GM13977 (cell line): ENCODE measurements at regions not wholly inside any gene's neighbourhood (a gene's known extent, or its start where the extent isn't known, plus 50 kb on each side); places are given as distances from the start of the nearest gene placed in this dataset.

Experiments used
- DNase-seq: peaks from one replicate; pipeline ENCODE4 v3.0.0; 2012; ENCODE audit warnings: low spot score
- in situ Hi-C: fragments of 300-500 bp; cut with MboI; formaldehyde crosslinking; loops from one replicate; pipeline ENCODE4 v1.12.0; 2022; ENCODE audit warnings: low sequenced_read_pairs, low pct_unique_long_range_greater_than_20kb, mixed read lengths, inconsistent platforms; ENCODE audit not compliant: unreplicated experiment
- TF ChIP-seq, protein P1 (sequence below): IDR thresholded peaks from 2 replicates; pipeline ENCODE4 v1.5.1; 2012; ENCODE audit warnings: mild to moderate bottlenecking, control low read depth; ENCODE audit not compliant: insufficient read depth; ENCODE audit errors: extremely low read depth, missing control alignments

DNA sequence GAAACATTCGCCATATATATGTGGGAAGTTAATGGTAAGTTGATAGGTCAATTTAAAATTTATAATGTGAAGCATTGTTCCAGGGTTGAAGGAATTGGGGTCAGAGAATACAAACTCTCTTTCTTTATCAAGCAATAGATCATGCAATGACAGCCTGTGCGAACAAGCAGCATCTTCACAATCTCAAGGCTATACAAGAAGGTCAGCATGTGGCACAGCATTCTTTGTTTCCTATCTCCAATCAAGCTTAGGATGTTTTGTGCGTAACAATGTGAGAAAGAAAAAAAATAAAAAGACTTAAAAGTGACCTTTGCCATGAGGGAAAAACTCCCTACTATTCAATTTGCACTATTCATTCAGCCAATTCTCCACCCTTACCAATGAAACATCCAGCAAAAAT, 288.1 kb upstream of the NECTIN3 start:
- in situ Hi-C loops: no loop called here
- DNase-seq: no peak
- TF ChIP-seq, protein P1, sequence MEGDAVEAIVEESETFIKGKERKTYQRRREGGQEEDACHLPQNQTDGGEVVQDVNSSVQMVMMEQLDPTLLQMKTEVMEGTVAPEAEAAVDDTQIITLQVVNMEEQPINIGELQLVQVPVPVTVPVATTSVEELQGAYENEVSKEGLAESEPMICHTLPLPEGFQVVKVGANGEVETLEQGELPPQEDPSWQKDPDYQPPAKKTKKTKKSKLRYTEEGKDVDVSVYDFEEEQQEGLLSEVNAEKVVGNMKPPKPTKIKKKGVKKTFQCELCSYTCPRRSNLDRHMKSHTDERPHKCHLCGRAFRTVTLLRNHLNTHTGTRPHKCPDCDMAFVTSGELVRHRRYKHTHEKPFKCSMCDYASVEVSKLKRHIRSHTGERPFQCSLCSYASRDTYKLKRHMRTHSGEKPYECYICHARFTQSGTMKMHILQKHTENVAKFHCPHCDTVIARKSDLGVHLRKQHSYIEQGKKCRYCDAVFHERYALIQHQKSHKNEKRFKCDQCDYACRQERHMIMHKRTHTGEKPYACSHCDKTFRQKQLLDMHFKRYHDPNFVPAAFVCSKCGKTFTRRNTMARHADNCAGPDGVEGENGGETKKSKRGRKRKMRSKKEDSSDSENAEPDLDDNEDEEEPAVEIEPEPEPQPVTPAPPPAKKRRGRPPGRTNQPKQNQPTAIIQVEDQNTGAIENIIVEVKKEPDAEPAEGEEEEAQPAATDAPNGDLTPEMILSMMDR: no peak

DNA sequence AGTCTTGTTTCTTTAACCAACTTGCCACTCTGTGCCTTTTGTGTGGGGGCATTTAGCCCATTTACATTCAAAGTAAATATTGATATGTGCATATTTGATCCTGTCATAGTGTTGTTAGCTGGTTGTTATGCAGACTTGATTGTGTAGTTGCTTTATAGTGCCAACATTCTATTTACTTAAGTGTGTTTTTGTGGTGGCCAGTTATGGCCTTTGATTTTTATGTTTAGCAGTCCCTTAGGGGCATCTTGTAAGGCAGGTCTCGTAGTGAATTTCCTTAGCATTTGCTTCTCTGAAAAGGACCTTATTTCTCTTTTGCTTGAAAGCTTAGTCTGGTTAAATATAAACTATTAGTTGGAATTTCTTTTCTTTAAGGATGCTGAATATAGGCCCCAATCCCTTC, 282.8 kb upstream of the NECTIN3 start:
- DNase-seq: no peak
- TF ChIP-seq, protein P1: no peak
- in situ Hi-C loops: no loop called here

DNA sequence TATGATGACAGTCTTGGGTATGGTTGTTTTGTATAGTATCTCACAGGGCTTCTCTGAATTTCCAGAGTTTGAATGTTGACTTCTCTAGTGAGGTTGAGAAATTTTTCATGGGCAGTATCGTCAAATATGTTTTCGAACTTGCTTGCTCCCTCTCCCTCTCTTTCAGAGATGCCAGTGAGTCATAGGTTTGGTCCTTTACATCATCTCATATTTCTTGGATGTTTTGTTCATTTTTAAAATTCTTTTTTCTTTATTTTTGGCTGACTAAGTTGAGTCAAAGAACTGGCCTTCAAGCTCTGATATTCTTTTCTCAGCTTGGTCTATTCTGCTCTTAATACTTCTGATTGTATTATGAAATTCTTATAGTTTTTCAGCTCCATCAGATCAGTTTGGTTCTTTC, 282.3 kb upstream of the NECTIN3 start:
- DNase-seq: no peak
- TF ChIP-seq, protein P1: no peak
- in situ Hi-C loops: no loop called here

DNA sequence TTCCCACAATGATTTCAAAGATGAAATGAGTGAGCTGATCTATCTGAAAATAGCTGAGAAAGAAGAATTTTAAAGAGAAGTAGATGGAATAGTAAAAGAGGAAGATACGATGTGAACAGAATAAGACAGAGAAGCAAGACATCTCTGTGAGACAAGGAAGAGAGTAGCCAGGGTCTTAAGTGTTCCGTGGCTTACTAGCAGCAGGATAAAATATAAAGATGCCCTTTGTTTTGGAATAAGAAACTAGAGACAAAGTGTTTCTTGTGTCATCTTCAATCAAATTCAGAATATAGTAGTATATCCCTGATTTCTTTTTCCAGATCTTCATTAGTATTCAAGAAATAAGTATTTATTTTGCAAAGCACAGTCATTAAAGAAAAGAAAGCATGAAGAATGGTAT, 281.0 kb upstream of the NECTIN3 start:
- TF ChIP-seq, protein P1: no peak
- in situ Hi-C loops: no loop called here
- DNase-seq: no peak

DNA sequence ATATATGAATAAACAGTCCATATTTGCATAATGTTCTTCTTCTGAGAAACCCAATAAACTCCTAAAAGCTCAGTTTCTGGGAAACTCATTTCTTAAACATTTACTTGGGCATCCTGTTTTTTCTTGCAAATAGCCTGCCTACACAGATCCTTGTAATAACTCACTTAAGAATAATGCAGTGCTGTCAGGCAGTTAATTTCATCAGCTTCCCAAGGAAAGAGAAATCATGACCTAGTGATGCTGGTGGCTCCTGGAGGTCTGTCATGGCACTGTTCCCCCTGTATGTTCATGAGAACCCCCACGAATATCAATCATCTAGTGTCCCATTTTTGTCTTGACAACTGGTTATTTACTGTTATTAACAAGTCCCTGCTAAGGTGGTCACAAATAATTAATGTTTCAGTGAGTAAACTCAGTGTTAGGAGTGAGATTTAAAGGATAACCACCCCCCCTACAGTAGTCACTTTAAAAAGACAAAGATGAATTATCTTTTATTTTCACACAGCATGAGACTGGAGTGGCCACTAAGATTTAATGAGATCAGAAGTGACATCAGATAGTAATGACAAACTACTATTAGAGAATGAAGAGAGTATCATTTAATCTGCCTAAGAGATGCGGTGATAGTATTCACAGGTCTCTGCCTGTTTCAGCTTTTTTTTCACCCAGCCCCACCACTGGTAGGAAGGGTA, 279.5 kb upstream of the NECTIN3 start:
- DNase-seq: no peak
- in situ Hi-C loops: no loop called here

DNA sequence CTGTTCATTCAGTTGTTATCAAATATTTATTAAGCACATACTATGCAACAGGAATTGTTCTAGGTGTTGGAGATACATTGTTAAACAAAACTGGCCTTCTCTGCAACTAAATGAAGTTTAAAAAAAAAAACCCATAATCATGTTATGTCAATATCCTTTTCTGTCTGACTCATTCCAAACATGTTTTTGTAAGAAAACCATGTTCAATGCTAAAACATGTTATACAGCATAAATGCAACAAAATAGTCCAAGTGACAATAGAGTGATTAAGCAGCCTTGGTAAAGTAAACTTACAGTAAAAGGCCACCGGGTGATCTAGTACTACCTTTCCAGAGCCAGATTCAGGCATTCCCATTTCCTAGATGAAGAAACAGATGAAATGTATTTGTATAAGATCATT, 278.0 kb upstream of the NECTIN3 start:
- in situ Hi-C loops: no loop called here
- DNase-seq: no peak
- TF ChIP-seq, protein P1: no peak

More for the DNA sequence above, 279.5 kb upstream of the NECTIN3 start:
- TF ChIP-seq, protein P1: no peak
